Stimulated activated CD4-positive, alpha-beta T cell treated with anti-CD3 and anti-CD28 coated beads, Interleukin-15, amount 100 ng/mL, for 48 hours (primary cell): ENCODE measurements at regions not wholly inside any gene's neighbourhood (a gene's known extent, or its start where the extent isn't known, plus 50 kb on each side); places are given as distances from the start of the nearest gene placed in this dataset.

Experiments used
- DNase-seq, 2 donors: peaks; one replicate each; pipeline ENCODE4 v3.0.0-alpha.2; 2020; ENCODE audit warnings: low read depth in 2 of 2

GRCh38 chrY:15162211-15162610, 637.9 kb downstream of the NLGN4Y start:
- DNase-seq: no peak

GRCh38 chrY:15179890-15180289, 655.6 kb downstream of the NLGN4Y start:
- no peak for DNase-seq

GRCh38 chrY:15229056-15229455, 704.7 kb downstream of the NLGN4Y start:
- no peak for DNase-seq

- DNase-seq: no peak
These were observed 715.3 kb downstream of the NLGN4Y start for GRCh38 chrY:15239596-15240132.

- no peak for DNase-seq
These were observed 735.0 kb downstream of the NLGN4Y start for GRCh38 chrY:15259286-15259685.

GRCh38 chrY:15286572-15286971, 762.2 kb downstream of the NLGN4Y start:
- DNase-seq: no peak

- DNase-seq: no peak
These were observed 765.5 kb downstream of the NLGN4Y start for GRCh38 chrY:15289821-15290220.

- DNase-seq: no peak
These were observed 768.6 kb downstream of the NLGN4Y start for GRCh38 chrY:15292881-15293280.

- no peak for DNase-seq
These were observed 777.5 kb downstream of the NLGN4Y start for GRCh38 chrY:15301879-15302278.

GRCh38 chrY:15312166-15312565, 787.8 kb downstream of the NLGN4Y start:
- DNase-seq: no peak

GRCh38 chrY:15324189-15324588, 799.9 kb downstream of the NLGN4Y start:
- DNase-seq: no peak

- DNase-seq: no peak
These were observed 800.9 kb downstream of the NLGN4Y start for GRCh38 chrY:15325201-15325600.

- DNase-seq: no peak
These were observed 802.3 kb downstream of the NLGN4Y start for GRCh38 chrY:15326673-15327072.

GRCh38 chrY:15328848-15329247, 804.5 kb downstream of the NLGN4Y start:
- no peak for DNase-seq

- no peak for DNase-seq
These were observed 819.2 kb downstream of the NLGN4Y start for GRCh38 chrY:15343522-15343921.

- no peak for DNase-seq
These were observed 821.3 kb downstream of the NLGN4Y start for GRCh38 chrY:15345471-15346155.

GRCh38 chrY:15349351-15349750, 825.0 kb downstream of the NLGN4Y start:
- no peak for DNase-seq

GRCh38 chrY:15355321-15355720, 831.0 kb downstream of the NLGN4Y start:
- DNase-seq: no peak

GRCh38 chrY:15360471-15360870, 836.1 kb downstream of the NLGN4Y start:
- no peak for DNase-seq

GRCh38 chrY:15364996-15365395, 840.7 kb downstream of the NLGN4Y start:
- no peak for DNase-seq

- no peak for DNase-seq
These were observed 844.5 kb downstream of the NLGN4Y start for GRCh38 chrY:15368786-15369185.

GRCh38 chrY:15385178-15385577, 860.8 kb downstream of the NLGN4Y start:
- no peak for DNase-seq

GRCh38 chrY:15397556-15398280, 873.4 kb downstream of the NLGN4Y start:
- DNase-seq: no peak
